ENCODE measurements at regions not wholly inside any gene's neighbourhood (a gene's known extent, or its start where the extent isn't known, plus 50 kb on each side); places are given as distances from the start of the nearest gene placed in this dataset.

- 61% methylated on average over 4 of the region's 4 CpGs for WGBS
- TF ChIP-seq POLR2A (IDR thresholded peaks at IDR 0.05) (no peak), EP300 (IDR thresholded peaks at IDR 0.05) (no peak), POLR2AphosphoS5 (IDR thresholded peaks at IDR 0.05) (no peak), CTCF (IDR thresholded peaks at IDR 0.05) (no peak)
- Histone ChIP-seq H3K36me3 (no peaks in the 10 kb centered on the region), H3K4me3 (no peak overlapping the region), H3K27ac (no peak overlapping the region), H3K27me3 (peaks cover 13% of the 10 kb centered on the region), H3K4me1 (no peaks in the 10 kb centered on the region), H3K9me3 (no peaks in the 10 kb centered on the region)
- no peak for DNase-seq (ENCODE audit: low spot score in 2 of 2)
Observed at GRCh38 chr17:33914125-33914524, 341.0 kb upstream of the CCL2 start.

- no peaks in the 10 kb centered on the region for H3K36me3 ChIP-seq
- no peaks in the 10 kb centered on the region for H3K9me3 ChIP-seq
- 58% methylated on average over 4 of the region's 4 CpGs for WGBS
- TF ChIP-seq POLR2A (IDR thresholded peaks at IDR 0.05) (no peak), CTCF (IDR thresholded peaks at IDR 0.05) (no peak), POLR2AphosphoS5 (IDR thresholded peaks at IDR 0.05) (no peak), EP300 (IDR thresholded peaks at IDR 0.05) (no peak)
- H3K27me3 ChIP-seq, result peaks cover 45% of the 10 kb centered on the region
- DNase-seq (ENCODE audit: low spot score in 2 of 2), result no peak
- no peak overlapping the region for H3K27ac ChIP-seq
- H3K4me3 ChIP-seq, result no peak overlapping the region
- H3K4me1 ChIP-seq, result no peaks in the 10 kb centered on the region
Observed at GRCh38 chr17:33922971-33923370, 332.1 kb upstream of the CCL2 start.

GRCh38 chr17:33924104-33924503 lies 331.0 kb upstream of the CCL2 start:
- Histone ChIP-seq H3K27me3 (peaks cover 40% of the 10 kb centered on the region), H3K4me3 (no peak overlapping the region), H3K4me1 (no peaks in the 10 kb centered on the region), H3K36me3 (no peaks in the 10 kb centered on the region), H3K9me3 (no peaks in the 10 kb centered on the region), H3K27ac (no peak overlapping the region)
- WGBS, result 50% methylated on average over 5 of the region's 5 CpGs
- DNase-seq (ENCODE audit: low spot score in 2 of 2), result no peak
- TF ChIP-seq EP300 (IDR thresholded peaks at IDR 0.05), result no peak
- TF ChIP-seq POLR2A (IDR thresholded peaks at IDR 0.05), result no peak
- TF ChIP-seq CTCF (IDR thresholded peaks at IDR 0.05), result no peak
- no peak for TF ChIP-seq POLR2AphosphoS5 (IDR thresholded peaks at IDR 0.05)

GRCh38 chr17:33925649-33926048 lies 329.4 kb upstream of the CCL2 start:
- Histone ChIP-seq H3K4me3 (no peak overlapping the region), H3K9me3 (no peaks in the 10 kb centered on the region), H3K27me3 (peaks cover 40% of the 10 kb centered on the region), H3K4me1 (no peaks in the 10 kb centered on the region), H3K27ac (no peak overlapping the region), H3K36me3 (no peaks in the 10 kb centered on the region)
- TF ChIP-seq POLR2A (IDR thresholded peaks at IDR 0.05) (no peak), POLR2AphosphoS5 (IDR thresholded peaks at IDR 0.05) (no peak), EP300 (IDR thresholded peaks at IDR 0.05) (no peak), CTCF (IDR thresholded peaks at IDR 0.05) (no peak)
- DNase-seq (ENCODE audit: low spot score in 2 of 2), result no peak
- 83% methylated on average over 2 of the region's 2 CpGs for WGBS

- 31% methylated on average over 3 of the region's 3 CpGs for WGBS
- Histone ChIP-seq H3K27me3 (peaks cover 27% of the 10 kb centered on the region), H3K9me3 (no peaks in the 10 kb centered on the region), H3K36me3 (no peaks in the 10 kb centered on the region), H3K27ac (no peak overlapping the region), H3K4me1 (no peaks in the 10 kb centered on the region), H3K4me3 (no peak overlapping the region)
- no peak for DNase-seq (ENCODE audit: low spot score in 2 of 2)
- no peak for TF ChIP-seq POLR2AphosphoS5 (IDR thresholded peaks at IDR 0.05)
- no peak for TF ChIP-seq EP300 (IDR thresholded peaks at IDR 0.05)
- TF ChIP-seq CTCF (IDR thresholded peaks at IDR 0.05), result peak in 1 of 2 donors; percentile 1
- TF ChIP-seq POLR2A (IDR thresholded peaks at IDR 0.05), result no peak
Observed at GRCh38 chr17:33927732-33928133, 327.4 kb upstream of the CCL2 start.
